CD4-positive, alpha-beta T cell treated with Interleukin-1 beta for 1 hour (primary cell): ENCODE measurements at regions not wholly inside any gene's neighbourhood (a gene's known extent, or its start where the extent isn't known, plus 50 kb on each side); places are given as distances from the start of the nearest gene placed in this dataset.
"Not testable (repeated sequence)": the region's sequence is repeated elsewhere in the genome, so short reads cannot be mapped to it uniquely, and the experiment has no call there.

Source experiments
- DNase-seq, 2 donors: peaks; one replicate each; pipeline ENCODE4 v3.0.0-alpha.2; 2020 to 2022

- DNase-seq, result no peak
Measured at GRCh38 chr3:174462916-174463315, 396.2 kb upstream of the NAALADL2 start.

DNA sequence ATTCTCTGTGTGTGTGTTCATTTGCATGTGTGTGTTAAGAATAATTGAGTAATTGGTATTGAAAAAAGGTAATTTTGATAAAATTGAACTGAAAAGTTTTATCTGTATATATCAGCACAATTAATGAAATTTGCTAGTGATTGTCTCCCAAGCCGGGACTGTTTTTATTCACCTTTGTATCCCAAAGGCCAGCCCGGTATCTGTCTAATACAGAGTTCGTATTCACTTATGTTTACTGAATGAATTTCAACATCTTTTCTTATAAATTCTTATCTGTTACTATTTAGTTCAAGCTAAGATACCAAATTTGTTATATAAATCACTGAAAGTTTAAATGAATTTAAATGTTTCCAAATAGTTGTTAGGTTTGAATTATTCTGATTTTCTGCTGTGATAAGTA lies 394.0 kb upstream of the NAALADL2 start:
- no peak for DNase-seq

GRCh38 chr3:174466471-174467054 lies 392.6 kb upstream of the NAALADL2 start:
- DNase-seq, result no peak

DNA sequence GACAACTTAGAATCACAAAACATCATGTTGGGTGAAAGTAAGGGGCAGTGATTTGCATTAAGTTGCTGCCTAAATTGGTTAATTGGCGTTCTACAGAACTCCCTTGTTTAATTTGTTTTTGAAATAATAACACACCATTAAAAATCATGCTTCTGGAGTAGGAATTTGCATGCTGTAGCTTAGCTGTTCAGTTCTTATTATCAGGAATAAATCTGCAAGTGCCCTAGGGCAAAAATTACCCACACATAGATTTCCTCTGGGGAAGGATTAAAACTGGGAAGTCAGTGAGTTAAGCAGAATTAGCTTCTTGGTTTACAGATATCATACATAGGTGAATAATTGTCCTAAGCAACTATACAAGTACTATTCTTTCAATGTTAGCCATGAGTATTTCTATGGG lies 381.6 kb upstream of the NAALADL2 start:
- DNase-seq, result no peak

- DNase-seq, result no peak
Measured at GRCh38 chr3:174480767-174481166, 378.4 kb upstream of the NAALADL2 start.

DNA sequence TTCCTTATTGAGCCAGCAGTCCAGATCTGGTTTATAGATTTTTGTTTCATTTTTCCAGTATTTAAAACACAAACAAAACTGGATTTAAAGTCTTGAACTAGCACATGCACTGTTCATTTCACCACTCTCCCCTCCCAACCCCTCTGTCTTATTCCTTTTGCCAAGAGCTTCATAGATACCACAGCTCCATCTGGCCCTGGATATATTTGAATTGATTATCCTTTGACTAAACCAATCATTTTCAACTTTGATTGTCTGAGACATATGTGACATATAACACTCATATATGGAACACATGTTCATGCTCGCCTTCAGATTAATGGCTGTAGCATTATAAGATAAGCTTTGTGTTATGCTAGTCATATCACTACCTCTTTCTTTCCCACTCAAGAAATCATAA lies 376.6 kb upstream of the NAALADL2 start:
- no peak for DNase-seq

- no peak for DNase-seq
Measured at GRCh38 chr3:174483254-174483653, 375.9 kb upstream of the NAALADL2 start.

DNA sequence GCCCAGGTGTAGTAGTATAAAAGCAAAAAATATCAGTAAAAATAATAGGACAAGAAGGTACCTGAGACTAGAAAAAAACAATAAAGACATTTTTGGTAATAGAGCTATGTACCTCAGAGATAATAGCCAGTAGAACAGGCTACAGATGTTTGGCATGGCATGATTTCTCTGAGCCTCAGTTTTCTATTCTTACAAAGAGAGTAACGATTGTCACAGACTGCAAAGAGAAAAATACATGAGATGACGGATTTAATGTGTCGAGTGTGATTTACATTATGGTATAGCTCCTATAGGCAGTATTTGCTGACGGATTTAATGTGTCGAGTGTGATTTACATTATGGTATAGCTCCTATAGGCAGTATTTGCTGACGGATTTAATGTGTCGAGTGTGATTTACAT lies 375.3 kb upstream of the NAALADL2 start:
- DNase-seq, result not testable (repeated sequence)

GRCh38 chr3:174488527-174488926 lies 370.6 kb upstream of the NAALADL2 start:
- no peak for DNase-seq

DNA sequence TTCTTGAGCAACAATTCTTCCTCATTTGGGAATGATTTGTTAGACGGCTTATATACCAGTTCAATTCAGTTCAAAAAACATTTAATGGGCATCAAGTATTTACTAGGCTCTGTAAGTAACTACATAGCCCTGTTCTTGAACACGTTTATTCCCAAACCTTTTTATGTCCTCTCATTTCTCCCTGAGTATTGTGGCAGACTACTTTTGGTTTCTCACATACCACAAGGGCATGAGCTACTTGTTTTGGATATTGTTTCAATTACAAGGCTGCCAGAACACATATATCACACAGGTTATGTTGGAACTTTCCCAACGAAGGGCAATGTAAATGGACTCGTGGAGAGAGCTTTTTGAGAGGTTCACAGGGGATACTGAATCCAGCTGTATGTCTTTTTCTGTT lies 363.8 kb upstream of the NAALADL2 start:
- no peak for DNase-seq

DNA sequence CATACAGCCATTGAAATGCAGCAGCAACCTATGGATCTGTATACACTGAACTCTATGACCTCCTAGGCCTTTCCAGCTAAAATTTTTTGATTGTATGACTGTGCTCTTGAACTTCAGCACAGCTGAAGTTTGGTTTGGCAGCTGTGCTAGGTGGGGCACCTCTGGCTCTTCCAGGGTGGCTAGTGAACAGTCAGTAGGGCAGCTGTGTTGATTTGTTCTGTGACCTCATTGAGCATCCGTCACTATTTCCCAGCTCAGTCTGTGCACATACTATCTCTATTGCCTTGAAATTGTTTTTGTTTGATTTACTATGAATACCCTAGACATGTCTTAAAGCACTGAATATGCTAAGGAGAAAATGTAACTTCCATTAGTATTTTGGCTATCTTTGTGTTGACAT lies 363.2 kb upstream of the NAALADL2 start:
- no peak for DNase-seq

DNA sequence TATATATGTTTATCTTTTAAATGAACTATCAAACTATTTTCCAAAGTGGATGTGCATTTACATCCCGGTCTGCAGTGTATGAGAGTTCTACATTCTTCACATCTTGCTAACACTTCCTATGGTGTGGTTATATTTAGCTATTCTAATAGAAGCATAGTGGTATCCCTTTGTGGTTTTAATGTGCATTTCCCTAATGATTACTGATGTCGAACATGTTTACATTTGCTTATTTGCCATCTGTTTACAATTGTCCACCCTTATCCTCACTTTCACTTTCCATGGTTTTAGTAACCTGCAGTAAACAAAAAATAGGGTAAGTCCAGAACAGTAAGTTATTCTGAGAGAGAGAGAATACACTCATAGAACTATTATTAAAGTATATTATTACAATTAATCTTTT lies 360.5 kb upstream of the NAALADL2 start:
- DNase-seq, result no peak

DNA sequence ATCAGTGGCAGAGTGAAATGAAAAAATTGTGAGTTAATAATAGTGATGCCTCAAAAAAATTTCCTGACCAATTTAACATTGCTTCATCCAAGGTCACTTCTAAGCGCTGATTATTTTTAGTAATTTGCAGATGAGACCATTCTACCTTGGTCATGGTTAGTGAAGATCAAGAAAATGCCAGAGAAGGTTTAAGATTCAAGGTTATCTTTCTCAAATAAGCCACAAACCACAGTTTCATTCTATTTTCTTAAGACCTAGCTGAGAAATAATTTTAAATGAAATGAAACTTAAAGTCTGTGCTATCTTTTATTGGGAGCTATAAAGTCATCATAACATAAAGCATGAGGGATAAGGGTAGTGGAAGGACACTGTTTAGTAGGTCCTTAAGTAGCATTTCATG lies 353.9 kb upstream of the NAALADL2 start:
- DNase-seq, result no peak

GRCh38 chr3:174524203-174524602 lies 334.9 kb upstream of the NAALADL2 start:
- DNase-seq, result no peak

DNA sequence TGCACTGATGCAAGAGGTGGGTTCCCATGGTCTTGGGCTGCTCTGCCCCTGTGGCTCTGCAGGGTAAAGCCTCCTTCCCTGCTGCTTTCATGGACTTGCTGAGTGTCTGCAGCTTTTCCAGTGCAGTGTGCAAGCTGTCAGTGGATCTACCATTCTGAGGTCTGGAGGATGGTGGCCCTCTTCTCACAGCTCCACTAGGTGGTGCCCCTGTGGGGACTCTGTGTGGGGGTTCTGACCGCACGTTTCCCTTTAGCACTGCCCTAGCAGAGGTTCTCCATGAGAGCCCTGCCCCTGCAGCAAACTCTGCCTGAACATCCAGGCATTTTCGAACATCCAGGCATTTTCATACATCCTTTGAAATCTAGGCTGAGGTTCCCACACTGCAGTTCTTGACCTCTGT lies 329.8 kb upstream of the NAALADL2 start:
- DNase-seq, result no peak

- no peak for DNase-seq
Measured at GRCh38 chr3:174531262-174531982, 327.7 kb upstream of the NAALADL2 start.

DNA sequence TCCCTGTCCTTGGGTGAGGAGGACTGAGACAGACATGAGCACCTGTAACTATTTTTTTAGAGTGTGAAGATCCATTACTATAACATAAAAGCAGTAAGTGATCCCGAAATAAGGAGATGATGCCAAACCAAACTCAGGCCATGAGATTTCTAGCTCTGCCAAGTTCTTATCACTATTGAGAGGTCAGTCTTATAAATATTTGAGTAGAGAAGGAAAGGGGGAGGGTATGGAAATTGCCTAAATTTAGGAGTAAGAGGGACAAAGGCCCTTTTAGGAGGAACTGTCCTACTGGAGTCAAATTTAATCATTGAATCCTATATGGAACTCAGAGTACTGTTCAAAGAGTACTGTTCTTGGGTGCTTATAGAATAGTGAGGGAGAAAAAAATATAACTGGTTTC lies 326.9 kb upstream of the NAALADL2 start:
- no peak for DNase-seq

- no peak for DNase-seq
Measured at GRCh38 chr3:174532776-174533175, 326.4 kb upstream of the NAALADL2 start.

DNA sequence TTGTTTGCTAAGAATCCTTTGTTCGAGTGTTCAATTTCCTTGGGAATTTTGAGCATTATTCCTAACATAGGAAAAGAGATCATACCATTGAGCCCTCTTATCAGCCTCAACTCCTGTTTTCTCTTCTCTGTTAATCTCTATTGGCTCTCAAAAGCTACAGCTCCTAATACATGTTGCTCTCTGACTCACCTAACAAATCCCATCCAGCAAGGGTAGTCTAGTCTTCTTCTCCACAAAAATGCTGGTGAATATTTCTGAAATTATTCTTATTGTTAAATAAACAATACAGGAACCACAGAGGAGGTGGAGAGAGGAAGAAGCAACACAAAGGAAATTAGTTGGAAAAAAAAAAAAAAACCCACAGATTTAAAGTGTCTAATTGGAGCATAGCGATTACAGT lies 325.8 kb upstream of the NAALADL2 start:
- no peak for DNase-seq

GRCh38 chr3:174536319-174536718 lies 322.8 kb upstream of the NAALADL2 start:
- no peak for DNase-seq

DNA sequence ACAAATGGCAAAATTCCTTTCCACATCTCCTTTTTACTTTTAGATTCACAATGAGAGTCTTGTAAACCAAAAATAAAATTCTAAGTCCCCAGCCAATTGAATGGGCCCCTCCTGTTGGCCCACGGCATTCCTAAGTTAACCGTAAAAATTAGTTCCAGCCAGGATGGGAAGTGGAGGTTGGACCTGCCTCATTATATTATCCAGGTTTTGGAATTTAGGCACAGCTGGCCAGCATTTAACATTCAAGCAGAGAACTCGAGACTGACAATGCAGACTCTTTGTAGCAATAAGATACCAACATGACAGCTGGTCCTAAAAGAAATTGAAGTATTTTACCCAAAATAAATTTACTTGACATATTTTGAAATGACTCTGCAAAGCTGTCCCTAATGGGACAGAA lies 321.0 kb upstream of the NAALADL2 start:
- DNase-seq, result no peak

DNA sequence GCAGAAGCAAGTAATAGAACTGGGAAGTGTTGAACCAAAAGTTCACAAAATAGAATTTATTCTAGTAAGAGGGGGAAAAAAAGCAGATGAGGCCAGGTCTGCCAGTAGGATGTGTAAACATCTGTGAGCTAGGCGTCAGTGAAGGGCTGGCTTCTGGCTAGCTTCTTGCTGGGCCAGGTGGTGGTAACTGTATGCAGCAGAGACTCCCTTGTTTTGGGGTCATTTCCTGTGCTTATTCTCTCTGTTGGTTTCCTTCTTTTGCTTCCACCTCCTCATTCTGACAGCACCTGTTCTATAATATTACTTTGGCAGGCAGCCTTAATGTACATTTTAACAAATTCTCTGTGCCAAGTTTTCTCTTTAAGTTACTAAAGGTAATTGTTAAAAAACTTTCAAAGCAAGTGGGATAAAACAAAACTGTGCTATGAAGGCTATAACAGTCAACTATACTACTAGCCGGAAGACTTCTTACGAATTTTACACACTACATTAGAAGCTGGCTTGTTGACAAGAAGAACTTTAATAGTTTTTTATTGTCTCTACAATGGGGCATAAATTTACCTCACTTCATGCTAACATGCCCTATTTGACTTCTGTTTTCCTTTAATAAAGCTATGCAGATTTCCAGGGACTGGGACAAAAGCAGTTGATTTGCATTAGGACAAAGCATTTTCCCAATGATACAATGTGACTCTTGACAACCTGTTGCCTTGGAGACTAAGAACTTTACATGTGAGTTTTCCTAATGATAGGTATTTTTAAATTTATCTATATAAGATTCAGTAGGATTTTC lies 318.8 kb upstream of the NAALADL2 start:
- no peak for DNase-seq

DNA sequence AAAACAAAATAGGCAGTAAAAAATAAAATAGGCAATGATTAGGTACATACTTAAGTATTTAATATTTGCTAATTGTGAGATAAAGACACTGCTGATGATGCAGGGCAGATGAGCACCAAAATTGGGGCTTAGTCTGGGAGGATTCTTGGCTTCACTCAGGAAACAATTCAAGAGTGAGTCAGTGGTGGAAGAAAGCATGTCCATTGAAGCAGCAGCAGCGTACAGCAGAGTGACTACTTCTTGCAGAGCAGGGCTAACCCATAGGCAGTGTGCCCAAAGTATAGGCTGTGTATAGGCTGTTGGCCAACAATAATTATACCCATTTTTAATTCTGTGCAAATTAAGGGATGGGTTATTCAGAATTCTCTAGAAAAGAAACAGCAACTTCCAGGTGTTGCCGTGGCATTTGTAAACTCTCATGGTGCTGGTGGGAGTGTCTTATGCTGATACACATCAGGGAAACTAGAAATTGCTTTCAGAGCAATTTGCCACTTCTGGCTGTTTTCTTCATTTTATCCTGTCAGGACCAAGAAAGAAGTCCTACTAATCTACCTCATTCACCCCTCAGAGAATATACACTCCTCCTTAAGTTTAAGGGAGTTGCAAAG lies 317.3 kb upstream of the NAALADL2 start:
- no peak for DNase-seq
